ENCODE measurements at regions not wholly inside any gene's neighbourhood (a gene's known extent, or its start where the extent isn't known, plus 50 kb on each side); places are given as distances from the start of the nearest gene placed in this dataset.

GRCh38 chr1:87263785-87264184, 64.9 kb upstream of the LMO4 start:
- no peak overlapping the region for H3K4me3 ChIP-seq (ENCODE audit: low read depth, low read length)
- TF ChIP-seq CTCF (IDR thresholded peaks at IDR 0.05; ENCODE audit: low read depth, low read length, missing control alignments), result no peak
- no peak for DNase-seq
- no peaks in the 10 kb centered on the region for H3K27me3 ChIP-seq (replicated peaks)
- in situ Hi-C loops (cut with HindIII; ENCODE audit: low pct_ligation_motif_present, low sequenced_read_pairs), result no loop called here
- no peak overlapping the region for H3K27ac ChIP-seq
- H3K36me3 ChIP-seq (replicated peaks), result no peaks in the 10 kb centered on the region

GRCh38 chr1:87264976-87265375, 63.7 kb upstream of the LMO4 start:
- no peak overlapping the region for H3K4me3 ChIP-seq (ENCODE audit: low read depth, low read length)
- H3K27ac ChIP-seq, result no peak overlapping the region
- H3K36me3 ChIP-seq (replicated peaks), result no peaks in the 10 kb centered on the region
- no peaks in the 10 kb centered on the region for H3K27me3 ChIP-seq (replicated peaks)
- TF ChIP-seq CTCF (IDR thresholded peaks at IDR 0.05; ENCODE audit: low read depth, low read length, missing control alignments), result no peak
- in situ Hi-C loops (cut with HindIII; ENCODE audit: low pct_ligation_motif_present, low sequenced_read_pairs), result no loop called here
- no peak for DNase-seq

GRCh38 chr1:87265786-87266185, 62.9 kb upstream of the LMO4 start:
- no peak for DNase-seq
- TF ChIP-seq CTCF (IDR thresholded peaks at IDR 0.05; ENCODE audit: low read depth, low read length, missing control alignments), result no peak
- Histone ChIP-seq H3K27ac (no peak overlapping the region), H3K4me3 (ENCODE audit: low read depth, low read length) (no peak overlapping the region), H3K36me3 (replicated peaks) (no peaks in the 10 kb centered on the region), H3K27me3 (replicated peaks) (no peaks in the 10 kb centered on the region)
- in situ Hi-C loops (cut with HindIII; ENCODE audit: low pct_ligation_motif_present, low sequenced_read_pairs), result no loop called here

- no peak for DNase-seq
- in situ Hi-C loops (cut with HindIII; ENCODE audit: low pct_ligation_motif_present, low sequenced_read_pairs), result no loop called here
- Histone ChIP-seq H3K4me3 (ENCODE audit: low read depth, low read length) (no peak overlapping the region), H3K27me3 (replicated peaks) (no peaks in the 10 kb centered on the region), H3K27ac (no peak overlapping the region), H3K36me3 (replicated peaks) (no peaks in the 10 kb centered on the region)
- TF ChIP-seq CTCF (IDR thresholded peaks at IDR 0.05; ENCODE audit: low read depth, low read length, missing control alignments), result no peak
Observed at GRCh38 chr1:87268111-87268510, 60.6 kb upstream of the LMO4 start.

- no peak for DNase-seq
- in situ Hi-C loops (cut with HindIII; ENCODE audit: low pct_ligation_motif_present, low sequenced_read_pairs), result no loop called here
- no peaks in the 10 kb centered on the region for H3K36me3 ChIP-seq (replicated peaks)
- no peak overlapping the region for H3K27ac ChIP-seq
- no peak for TF ChIP-seq CTCF (IDR thresholded peaks at IDR 0.05; ENCODE audit: low read depth, low read length, missing control alignments)
- H3K4me3 ChIP-seq (ENCODE audit: low read depth, low read length), result no peak overlapping the region
- no peaks in the 10 kb centered on the region for H3K27me3 ChIP-seq (replicated peaks)
Observed at GRCh38 chr1:87269921-87270320, 58.8 kb upstream of the LMO4 start.

GRCh38 chr1:87273291-87273690, 55.4 kb upstream of the LMO4 start:
- in situ Hi-C loops (cut with HindIII; ENCODE audit: low pct_ligation_motif_present, low sequenced_read_pairs), result no loop called here
- H3K27ac ChIP-seq, result no peak overlapping the region
- TF ChIP-seq CTCF (IDR thresholded peaks at IDR 0.05; ENCODE audit: low read depth, low read length, missing control alignments), result no peak
- no peak for DNase-seq
- H3K4me3 ChIP-seq (ENCODE audit: low read depth, low read length), result no peak overlapping the region
- no peaks in the 10 kb centered on the region for H3K27me3 ChIP-seq (replicated peaks)
- H3K36me3 ChIP-seq (replicated peaks), result no peaks in the 10 kb centered on the region

Measured in brain microvascular endothelial cell (primary cell).